Left ventricle myocardium inferior (tissue), 1 donor: ENCODE measurements at regions not wholly inside any gene's neighbourhood (a gene's known extent, or its start where the extent isn't known, plus 50 kb on each side); places are given as distances from the start of the nearest gene placed in this dataset.

ENCODE experiments used
- DNase-seq: peaks from one replicate; pipeline ENCODE4 v3.0.0-alpha.2; 2020
- H3K27ac ChIP-seq: fragments of 200-600 bp; replicated peaks from 2 replicates; pipeline ENCODE4 v1.8.0; 2021
- H3K27me3 ChIP-seq: fragments of 200-600 bp; 2 replicates; pipeline ENCODE4 v1.8.0; 2021; ENCODE audit warnings: low read depth
- H3K36me3 ChIP-seq: fragments of 200-600 bp; 2 replicates; pipeline ENCODE4 v1.8.0; 2021
- H3K4me1 ChIP-seq: fragments of 200-600 bp; 2 replicates; pipeline ENCODE4 v1.8.0; 2021
- H3K4me3 ChIP-seq: fragments of 200-600 bp; 2 replicates; pipeline ENCODE4 v1.8.0; 2021; ENCODE audit warnings: mild to moderate bottlenecking, moderate library complexity
- H3K9me3 ChIP-seq: fragments of 200-600 bp; replicated peaks from 2 replicates; pipeline ENCODE4 v1.8.0; 2021
- CTCF ChIP-seq: fragments of 200-600 bp; IDR thresholded peaks from 2 replicates; pipeline ENCODE4 v1.8.0; 2021; ENCODE audit warnings: antibody characterized with exemption, mild to moderate bottlenecking, borderline replicate concordance
- intact Hi-C: fragments of 100-400 bp; cut with micrococcal nuclease; formaldehyde crosslinking; loops from one replicate; pipeline ENCODE4 v1.11.0; 2022
- donor health status: DM: no; HTN: yes; CAD: no; lungs with severe emphysema.

DNA sequence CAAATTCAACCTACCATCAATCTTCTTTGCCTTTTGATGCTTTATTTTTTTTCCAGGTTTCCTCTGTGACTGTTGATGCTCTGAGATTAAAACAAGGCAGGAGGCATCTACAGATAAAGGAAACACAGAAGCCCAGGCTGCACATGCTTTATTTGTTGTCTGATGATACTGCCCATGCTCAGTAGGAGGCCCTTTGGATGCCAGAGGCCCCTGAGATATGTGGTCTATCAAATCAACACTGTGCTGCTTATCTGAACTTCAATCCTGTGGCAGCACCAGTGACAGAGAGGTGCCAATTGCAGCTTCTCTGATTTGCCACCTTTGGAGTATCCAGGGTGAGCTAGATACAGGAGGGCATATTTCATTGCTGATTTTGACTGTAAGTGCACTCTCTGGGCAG lies 571.3 kb upstream of the TBX3 start:
- DNase-seq, result no peak
- no peak overlapping the region for H3K27ac ChIP-seq
- no peaks in the 10 kb centered on the region for H3K4me1 ChIP-seq
- H3K9me3 ChIP-seq, result no peaks in the 10 kb centered on the region
- peaks cover 53% of the 10 kb centered on the region for H3K27me3 ChIP-seq
- no peak overlapping the region for H3K4me3 ChIP-seq
- no peaks in the 10 kb centered on the region for H3K36me3 ChIP-seq
- TF ChIP-seq CTCF, result no peak
- intact Hi-C loops, result no loop called here

DNA sequence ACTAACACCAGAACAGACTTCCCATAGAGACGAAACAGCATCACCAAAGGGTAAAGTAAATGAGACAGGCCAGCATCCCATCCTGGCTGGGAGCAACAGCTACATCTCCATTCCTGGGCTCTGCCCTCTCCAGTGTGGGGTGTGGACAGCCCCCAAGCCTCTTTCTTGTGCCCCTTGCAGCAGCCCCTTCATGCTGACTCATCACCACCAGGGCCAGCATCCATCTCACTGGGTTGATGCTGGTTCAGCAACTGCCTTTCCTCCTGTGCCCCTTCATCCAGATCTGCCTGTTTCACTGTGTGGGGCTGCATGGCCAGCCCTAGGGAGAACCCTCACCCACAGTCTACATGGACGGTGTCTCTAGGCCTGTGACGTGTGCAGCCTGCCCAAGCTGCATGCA lies 569.1 kb upstream of the TBX3 start:
- Histone ChIP-seq H3K4me3 (no peak overlapping the region), H3K27ac (no peak overlapping the region), H3K27me3 (peaks cover 48% of the 10 kb centered on the region), H3K36me3 (no peaks in the 10 kb centered on the region), H3K4me1 (no peaks in the 10 kb centered on the region), H3K9me3 (no peaks in the 10 kb centered on the region)
- intact Hi-C loops, result no loop called here
- TF ChIP-seq CTCF, result no peak
- no peak for DNase-seq

- Histone ChIP-seq H3K27ac (no peak overlapping the region), H3K27me3 (peaks cover 48% of the 10 kb centered on the region), H3K4me3 (no peak overlapping the region), H3K9me3 (no peaks in the 10 kb centered on the region), H3K36me3 (no peaks in the 10 kb centered on the region), H3K4me1 (no peaks in the 10 kb centered on the region)
- TF ChIP-seq CTCF, result no peak
- no peak for DNase-seq
- intact Hi-C loops, result no loop called here
These were observed 567.8 kb upstream of the TBX3 start for GRCh38 chr12:115251727-115252126.

GRCh38 chr12:115249671-115250278 lies 565.8 kb upstream of the TBX3 start:
- Histone ChIP-seq H3K36me3 (no peaks in the 10 kb centered on the region), H3K9me3 (no peaks in the 10 kb centered on the region), H3K4me1 (no peaks in the 10 kb centered on the region), H3K27me3 (peaks cover 30% of the 10 kb centered on the region), H3K4me3 (no peak overlapping the region), H3K27ac (no peak overlapping the region)
- no peak for TF ChIP-seq CTCF
- intact Hi-C loops, result no loop called here
- DNase-seq, result no peak

- intact Hi-C loops, result no loop called here
- Histone ChIP-seq H3K27me3 (peaks cover 6% of the 10 kb centered on the region), H3K4me3 (no peak overlapping the region), H3K36me3 (no peaks in the 10 kb centered on the region), H3K4me1 (no peaks in the 10 kb centered on the region), H3K9me3 (no peaks in the 10 kb centered on the region), H3K27ac (no peak overlapping the region)
- DNase-seq, result no peak
- no peak for TF ChIP-seq CTCF
These were observed 561.0 kb upstream of the TBX3 start for GRCh38 chr12:115245020-115245419.
